ENCODE measurements at regions not wholly inside any gene's neighbourhood (a gene's known extent, or its start where the extent isn't known, plus 50 kb on each side); places are given as distances from the start of the nearest gene placed in this dataset.

DNA sequence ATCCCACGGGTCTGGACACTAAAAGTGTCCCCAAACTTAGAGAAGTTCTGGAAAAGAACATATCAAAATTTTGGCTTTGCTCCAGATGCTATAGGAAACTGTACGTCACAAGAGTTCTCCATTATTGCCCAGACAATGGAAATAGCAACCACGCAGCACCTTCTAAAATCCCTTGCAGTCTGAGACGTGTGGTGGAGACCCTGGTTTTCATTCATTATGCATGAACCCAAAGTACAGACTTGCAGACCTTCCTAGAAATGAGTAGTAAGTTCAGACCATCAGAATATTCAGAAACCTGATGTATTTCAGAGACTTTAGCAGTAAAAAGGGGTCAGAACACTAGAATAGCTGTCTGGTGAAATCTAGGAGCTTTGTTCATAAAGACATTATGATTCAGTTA is 50.0 kb upstream of the BCL2L14 start:
- TF ChIP-seq CTCF (IDR thresholded peaks at IDR 0.05; ENCODE audit: low read length) (no peak), EZH2 (IDR thresholded peaks at IDR 0.05; ENCODE audit: borderline replicate concordance, low read length) (no peak)
